ENCODE measurements at regions not wholly inside any gene's neighbourhood (a gene's known extent, or its start where the extent isn't known, plus 50 kb on each side); places are given as distances from the start of the nearest gene placed in this dataset.

DNA sequence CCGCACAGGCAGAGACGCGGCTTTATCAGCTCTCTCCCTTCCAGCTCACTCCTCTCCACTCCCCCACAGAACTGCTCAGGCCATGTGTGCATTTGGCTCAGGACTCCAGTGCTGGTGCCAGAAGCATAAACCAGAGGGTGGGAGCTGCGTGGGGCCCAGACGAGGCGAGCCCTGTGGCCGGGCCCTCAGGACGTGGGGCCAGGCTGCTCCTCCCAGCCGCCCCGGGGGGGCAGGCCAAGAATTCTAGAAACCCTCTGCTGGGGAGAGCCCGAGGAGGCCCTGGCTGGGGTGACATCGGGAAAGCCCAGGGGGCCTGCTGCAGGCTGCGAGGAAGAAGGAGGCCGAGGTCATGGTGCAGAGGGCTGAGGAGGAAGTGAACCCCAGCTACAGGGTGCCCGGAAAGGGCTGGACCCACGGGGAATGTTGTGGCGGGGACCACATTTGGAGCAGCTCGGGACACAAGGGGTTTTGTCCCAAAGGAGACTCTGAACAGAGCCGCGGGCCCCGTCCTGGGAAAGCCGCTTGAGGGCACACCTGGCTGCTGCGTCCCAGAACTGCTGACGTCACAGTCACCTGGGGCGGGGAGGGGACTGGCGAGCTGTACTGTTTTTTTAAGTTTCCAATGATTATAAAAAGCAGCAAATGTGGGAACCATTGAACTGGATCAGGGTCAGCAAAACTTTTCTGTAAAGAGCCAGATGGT, 107.1 kb downstream of the BANF2 start:
- DNase-seq (ENCODE audit: low spot score in 2 of 2) (no peak), ATAC-seq (replicated peaks; ENCODE audit: extremely low read depth, poor library complexity, severe bottlenecking) (no peak)
- peaks cover 23% of the 10 kb centered on the region for H3K27me3 Mint-ChIP-seq
- H3K9me3 Mint-ChIP-seq = no peaks in the 10 kb centered on the region
- no peaks in the 10 kb centered on the region for H3K36me3 Mint-ChIP-seq (ENCODE audit: insufficient read depth)
- H3K4me3 Mint-ChIP-seq = no peak overlapping the region
- no peaks in the 10 kb centered on the region for H3K4me1 Mint-ChIP-seq
- no peak overlapping the region for H3K27ac Mint-ChIP-seq (ENCODE audit: low read depth)

DNA sequence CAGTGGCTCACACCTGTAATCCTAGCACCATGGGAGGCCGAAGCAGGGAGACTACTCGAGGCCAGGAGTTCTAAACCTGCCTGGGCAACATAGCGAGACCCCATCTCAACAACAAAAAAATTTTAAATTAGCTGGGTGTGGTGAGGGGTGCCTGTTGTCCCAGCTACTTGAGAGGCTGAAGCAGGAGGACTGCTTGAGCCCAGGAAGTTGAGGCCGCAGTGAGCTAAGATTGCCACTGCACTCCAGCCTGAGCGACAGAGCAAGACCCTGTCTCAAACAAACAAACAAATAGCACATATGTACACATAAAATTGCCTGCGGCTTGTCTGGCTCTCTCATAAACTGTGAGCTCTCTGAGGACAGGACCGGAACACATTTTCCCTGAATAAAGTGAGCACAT, 106.3 kb downstream of the BANF2 start:
- H3K4me1 Mint-ChIP-seq = no peaks in the 10 kb centered on the region
- ATAC-seq (replicated peaks; ENCODE audit: extremely low read depth, poor library complexity, severe bottlenecking) = no peak
- no peaks in the 10 kb centered on the region for H3K36me3 Mint-ChIP-seq (ENCODE audit: insufficient read depth)
- no peak overlapping the region for H3K27ac Mint-ChIP-seq (ENCODE audit: low read depth)
- DNase-seq (ENCODE audit: low spot score in 2 of 2) = no peak
- H3K27me3 Mint-ChIP-seq = peaks cover 31% of the 10 kb centered on the region
- H3K9me3 Mint-ChIP-seq = no peaks in the 10 kb centered on the region
- no peak overlapping the region for H3K4me3 Mint-ChIP-seq

DNA sequence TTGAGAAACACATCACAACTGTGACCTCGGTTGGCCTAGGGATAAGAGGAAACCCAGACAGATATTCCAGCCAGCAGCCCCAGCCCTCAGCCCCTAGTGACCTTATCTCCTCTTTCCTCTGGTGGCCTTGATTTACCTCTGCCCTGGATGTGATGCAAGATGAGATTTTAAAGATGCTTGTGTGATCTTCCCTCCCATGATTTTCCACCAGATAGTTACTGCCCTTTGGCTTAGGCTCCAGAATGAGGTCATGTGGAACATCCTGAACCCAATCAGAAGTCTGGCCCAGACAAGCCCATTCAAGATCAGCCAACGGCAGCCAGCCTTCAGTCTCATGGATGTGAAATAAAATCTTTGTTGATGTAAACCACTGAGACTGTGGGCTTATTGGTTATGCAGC, 104.0 kb downstream of the BANF2 start:
- H3K27ac Mint-ChIP-seq (ENCODE audit: low read depth) = no peak overlapping the region
- DNase-seq (ENCODE audit: low spot score in 2 of 2) = no peak
- no peak overlapping the region for H3K4me3 Mint-ChIP-seq
- no peak for ATAC-seq (replicated peaks; ENCODE audit: extremely low read depth, poor library complexity, severe bottlenecking)
- peaks cover 4% of the 10 kb centered on the region for H3K36me3 Mint-ChIP-seq (ENCODE audit: insufficient read depth)
- peaks cover 53% of the 10 kb centered on the region for H3K27me3 Mint-ChIP-seq
- H3K4me1 Mint-ChIP-seq = no peaks in the 10 kb centered on the region
- peaks cover 8% of the 10 kb centered on the region for H3K9me3 Mint-ChIP-seq

DNA sequence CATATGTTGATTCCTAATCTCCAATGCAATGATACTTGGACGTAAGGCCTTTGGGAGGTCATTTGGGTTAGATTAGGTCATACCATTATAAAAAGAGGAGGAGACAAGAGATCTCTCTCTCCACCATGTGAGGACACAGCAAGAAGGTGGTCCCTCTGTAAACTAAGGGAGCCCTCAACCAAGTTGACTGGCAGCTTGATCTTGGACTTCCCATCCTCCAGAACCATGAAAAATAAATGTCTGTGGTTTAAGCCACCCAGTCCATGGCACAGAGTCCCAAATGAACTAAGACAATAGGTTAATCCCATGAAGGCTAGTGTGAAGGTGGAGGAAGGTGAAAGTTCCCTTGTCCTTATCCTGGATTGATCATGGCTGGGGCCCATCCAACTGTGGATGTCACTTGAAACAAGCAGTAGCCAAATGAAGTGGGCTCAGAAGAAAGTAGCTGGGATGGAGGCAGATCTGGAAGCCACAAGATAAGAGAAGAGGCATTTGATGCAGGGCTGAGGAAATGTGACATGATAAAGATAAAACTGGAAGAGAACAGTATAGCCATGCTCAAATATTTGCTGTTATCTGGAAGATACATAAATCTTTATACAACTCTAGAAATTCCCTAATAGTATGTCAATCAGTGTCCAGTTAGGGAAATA, 99.9 kb downstream of the BANF2 start:
- DNase-seq (ENCODE audit: low spot score in 2 of 2) = no peak
- Mint-ChIP-seq H3K9me3 (peaks cover 8% of the 10 kb centered on the region), H3K27ac (ENCODE audit: low read depth) (no peak overlapping the region), H3K36me3 (ENCODE audit: insufficient read depth) (peaks cover 4% of the 10 kb centered on the region), H3K4me3 (no peak overlapping the region), H3K4me1 (no peaks in the 10 kb centered on the region), H3K27me3 (peaks cover 66% of the 10 kb centered on the region)
- no peak for ATAC-seq (replicated peaks; ENCODE audit: extremely low read depth, poor library complexity, severe bottlenecking)

DNA sequence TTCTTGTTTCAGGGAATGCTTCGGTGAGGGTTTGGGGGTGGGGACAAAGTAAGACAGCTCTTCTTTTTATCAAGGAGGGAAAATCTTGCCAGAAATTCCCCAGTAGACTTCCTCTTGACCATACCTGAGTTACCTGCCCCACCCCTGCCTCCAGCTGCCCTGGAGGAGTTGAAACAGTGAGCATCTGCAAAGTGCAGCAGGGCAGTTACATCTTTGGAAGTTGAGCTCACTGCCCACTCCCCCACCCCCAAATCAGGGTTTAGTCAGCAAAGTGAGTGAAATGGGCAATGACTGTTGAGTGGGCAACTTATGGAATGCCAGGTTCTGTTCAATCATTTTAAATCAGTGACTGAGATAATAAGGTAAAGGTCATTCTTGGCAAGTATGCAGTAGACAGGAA, 98.8 kb downstream of the BANF2 start:
- DNase-seq (ENCODE audit: low spot score in 2 of 2) (no peak), ATAC-seq (replicated peaks; ENCODE audit: extremely low read depth, poor library complexity, severe bottlenecking) (no peak)
- Mint-ChIP-seq H3K9me3 (peaks cover 8% of the 10 kb centered on the region), H3K4me1 (no peaks in the 10 kb centered on the region), H3K27ac (ENCODE audit: low read depth) (no peak overlapping the region), H3K4me3 (no peak overlapping the region), H3K36me3 (ENCODE audit: insufficient read depth) (peaks cover 4% of the 10 kb centered on the region), H3K27me3 (peaks cover 56% of the 10 kb centered on the region)

DNA sequence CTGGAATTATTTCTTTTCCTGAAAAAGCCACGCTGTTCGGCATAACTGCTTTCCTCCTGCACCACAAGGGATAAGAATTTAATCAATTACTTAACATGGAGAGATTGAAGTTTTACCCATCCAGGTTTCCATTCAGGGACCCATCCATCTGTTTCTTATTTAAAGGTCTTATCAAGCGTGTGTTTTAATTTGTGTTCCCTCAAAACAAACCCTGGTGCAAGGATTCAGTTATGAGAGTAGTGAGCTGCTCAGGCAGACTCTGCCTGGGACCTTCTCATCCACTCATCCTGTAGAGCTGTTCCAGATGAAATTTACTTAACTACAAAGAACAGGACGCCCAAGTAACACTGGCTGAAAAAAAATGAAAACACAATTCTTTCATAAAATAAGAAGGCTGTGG, 97.8 kb downstream of the BANF2 start:
- H3K4me3 Mint-ChIP-seq = no peak overlapping the region
- no peak for DNase-seq (ENCODE audit: low spot score in 2 of 2)
- no peaks in the 10 kb centered on the region for H3K4me1 Mint-ChIP-seq
- peaks cover 64% of the 10 kb centered on the region for H3K27me3 Mint-ChIP-seq
- no peak for ATAC-seq (replicated peaks; ENCODE audit: extremely low read depth, poor library complexity, severe bottlenecking)
- H3K36me3 Mint-ChIP-seq (ENCODE audit: insufficient read depth) = peaks cover 4% of the 10 kb centered on the region
- H3K27ac Mint-ChIP-seq (ENCODE audit: low read depth) = no peak overlapping the region
- peaks cover 8% of the 10 kb centered on the region for H3K9me3 Mint-ChIP-seq

DNA sequence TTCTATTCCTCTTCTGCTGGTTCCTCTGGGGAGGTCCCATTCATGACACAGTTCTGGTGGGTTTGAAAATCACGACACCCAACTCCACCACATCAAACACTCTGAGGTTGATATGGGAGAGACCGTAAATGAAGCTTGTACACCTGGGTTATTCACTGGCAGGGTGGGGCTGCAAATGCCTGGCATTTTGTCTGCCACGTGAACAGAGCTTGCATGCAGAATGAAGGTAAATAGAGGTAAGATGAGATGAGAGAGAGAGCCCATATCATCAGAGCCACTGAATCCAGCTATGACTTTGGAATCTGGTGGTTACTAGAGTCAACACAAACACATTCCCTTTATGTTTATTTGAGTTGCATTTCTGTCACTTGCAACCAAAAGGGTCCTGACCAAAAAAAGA, 97.4 kb downstream of the BANF2 start:
- DNase-seq (ENCODE audit: low spot score in 2 of 2) (no peak), ATAC-seq (replicated peaks; ENCODE audit: extremely low read depth, poor library complexity, severe bottlenecking) (no peak)
- peaks cover 68% of the 10 kb centered on the region for H3K27me3 Mint-ChIP-seq
- no peaks in the 10 kb centered on the region for H3K4me1 Mint-ChIP-seq
- no peak overlapping the region for H3K4me3 Mint-ChIP-seq
- H3K27ac Mint-ChIP-seq (ENCODE audit: low read depth) = no peak overlapping the region
- H3K9me3 Mint-ChIP-seq = peaks cover 8% of the 10 kb centered on the region
- H3K36me3 Mint-ChIP-seq (ENCODE audit: insufficient read depth) = peaks cover 4% of the 10 kb centered on the region

DNA sequence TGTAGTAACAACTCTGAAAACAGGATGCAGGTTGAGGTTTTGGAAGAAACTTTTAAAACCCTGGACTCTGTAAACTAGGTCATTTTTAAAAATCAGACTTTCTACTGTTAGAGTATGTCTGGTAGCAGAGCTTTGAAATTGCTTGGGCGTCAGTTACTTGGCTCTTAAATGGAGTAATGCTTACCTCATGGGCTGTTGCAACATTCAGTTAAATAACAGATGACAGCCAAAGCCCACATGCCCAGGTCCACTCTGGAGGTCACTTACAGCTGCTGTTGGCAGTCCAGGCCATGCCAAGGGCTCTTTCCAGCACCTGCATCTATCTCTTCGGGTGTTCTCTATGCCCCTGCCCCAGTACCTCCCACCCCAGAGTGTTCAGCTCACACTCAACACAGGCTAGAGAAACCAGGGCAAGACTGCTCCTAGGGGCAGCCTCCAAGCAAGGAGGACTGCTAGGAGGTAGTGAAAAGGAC, 96.4 kb downstream of the BANF2 start:
- Mint-ChIP-seq H3K27me3 (peaks cover 68% of the 10 kb centered on the region), H3K27ac (ENCODE audit: low read depth) (peak overlapping the region; percentile 42), H3K4me1 (no peaks in the 10 kb centered on the region), H3K36me3 (ENCODE audit: insufficient read depth) (peaks cover 4% of the 10 kb centered on the region), H3K9me3 (peaks cover 8% of the 10 kb centered on the region), H3K4me3 (no peak overlapping the region)
- DNase-seq (ENCODE audit: low spot score in 2 of 2) (no peak), ATAC-seq (replicated peaks; ENCODE audit: extremely low read depth, poor library complexity, severe bottlenecking) (no peak)

DNA sequence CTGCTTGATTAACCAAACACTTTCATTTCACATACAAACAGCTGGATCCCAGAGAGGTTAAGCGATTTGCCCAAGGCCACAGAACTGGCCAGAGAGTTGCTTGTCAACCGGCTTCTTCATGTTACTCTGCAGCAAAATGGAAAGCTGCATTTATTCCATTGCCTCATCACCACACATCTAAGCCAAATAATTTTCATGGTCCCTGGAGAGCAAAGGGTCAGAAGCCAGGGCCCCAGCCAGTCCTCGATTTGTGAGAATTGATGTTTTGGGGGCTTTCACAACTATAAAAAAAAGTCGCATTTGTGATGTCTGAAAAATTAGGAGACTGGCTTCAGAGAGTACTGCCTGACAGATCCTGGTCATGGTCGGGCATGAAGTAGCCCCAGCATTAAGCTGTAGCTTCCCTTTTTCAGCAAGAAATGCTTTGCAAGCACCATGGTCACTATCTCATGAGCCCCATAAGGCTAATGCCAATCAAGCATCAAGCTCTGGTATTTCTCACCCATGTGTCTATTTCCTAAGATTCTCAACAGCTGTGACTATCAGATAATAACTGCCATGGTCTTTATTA, 95.8 kb downstream of the BANF2 start:
- Mint-ChIP-seq H3K9me3 (peaks cover 8% of the 10 kb centered on the region), H3K27ac (ENCODE audit: low read depth) (no peak overlapping the region), H3K4me1 (no peaks in the 10 kb centered on the region), H3K36me3 (ENCODE audit: insufficient read depth) (peaks cover 4% of the 10 kb centered on the region), H3K27me3 (peaks cover 66% of the 10 kb centered on the region), H3K4me3 (no peak overlapping the region)
- no peak for ATAC-seq (replicated peaks; ENCODE audit: extremely low read depth, poor library complexity, severe bottlenecking)
- no peak for DNase-seq (ENCODE audit: low spot score in 2 of 2)

DNA sequence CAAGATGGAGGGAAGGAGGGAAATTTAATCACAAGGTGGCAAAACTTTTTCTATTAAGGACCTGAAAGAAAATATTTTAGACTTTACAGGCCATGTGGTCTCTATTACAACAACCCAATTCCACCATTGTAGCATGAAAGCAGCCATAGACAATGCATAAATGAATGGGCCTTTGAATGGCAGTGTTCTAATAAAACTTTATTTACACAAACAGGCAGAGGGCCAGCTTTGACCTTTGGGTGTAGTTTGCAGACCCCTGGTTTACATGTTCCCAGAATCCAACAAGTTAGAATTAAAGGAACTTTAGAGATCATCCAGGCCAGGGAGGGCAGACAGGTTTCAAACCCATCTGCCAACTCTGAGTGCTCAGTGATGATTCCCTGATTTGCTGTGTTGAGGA, 95.2 kb downstream of the BANF2 start:
- DNase-seq (ENCODE audit: low spot score in 2 of 2) = no peak
- ATAC-seq (replicated peaks; ENCODE audit: extremely low read depth, poor library complexity, severe bottlenecking) = no peak
- no peak overlapping the region for H3K4me3 Mint-ChIP-seq
- peaks cover 2% of the 10 kb centered on the region for H3K36me3 Mint-ChIP-seq (ENCODE audit: insufficient read depth)
- H3K27me3 Mint-ChIP-seq = peaks cover 67% of the 10 kb centered on the region
- peaks cover 8% of the 10 kb centered on the region for H3K9me3 Mint-ChIP-seq
- no peak overlapping the region for H3K27ac Mint-ChIP-seq (ENCODE audit: low read depth)
- no peaks in the 10 kb centered on the region for H3K4me1 Mint-ChIP-seq

DNA sequence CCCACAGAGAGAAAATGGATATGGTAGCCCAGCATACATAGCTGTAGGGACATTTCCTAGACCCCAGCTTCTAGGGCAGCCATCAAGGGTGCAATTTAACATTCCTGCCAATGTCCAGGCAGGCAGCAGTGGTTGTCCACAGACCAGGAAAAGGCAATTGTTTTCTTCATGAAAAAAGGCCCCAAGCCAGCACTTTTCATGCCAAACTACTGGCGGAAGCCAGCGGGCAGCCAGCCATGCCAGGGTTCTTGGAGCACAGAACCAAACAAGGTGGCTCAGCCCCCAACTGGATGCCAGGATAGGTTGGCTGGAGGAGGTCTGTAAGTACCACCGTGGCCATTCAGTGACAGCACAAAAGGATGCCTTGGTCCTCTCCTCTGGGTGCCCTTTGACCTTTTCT, 94.6 kb downstream of the BANF2 start:
- ATAC-seq (replicated peaks; ENCODE audit: extremely low read depth, poor library complexity, severe bottlenecking) (no peak), DNase-seq (ENCODE audit: low spot score in 2 of 2) (no peak)
- no peaks in the 10 kb centered on the region for H3K36me3 Mint-ChIP-seq (ENCODE audit: insufficient read depth)
- no peak overlapping the region for H3K27ac Mint-ChIP-seq (ENCODE audit: low read depth)
- no peak overlapping the region for H3K4me3 Mint-ChIP-seq
- no peaks in the 10 kb centered on the region for H3K4me1 Mint-ChIP-seq
- peaks cover 67% of the 10 kb centered on the region for H3K27me3 Mint-ChIP-seq
- H3K9me3 Mint-ChIP-seq = peaks cover 2% of the 10 kb centered on the region

DNA sequence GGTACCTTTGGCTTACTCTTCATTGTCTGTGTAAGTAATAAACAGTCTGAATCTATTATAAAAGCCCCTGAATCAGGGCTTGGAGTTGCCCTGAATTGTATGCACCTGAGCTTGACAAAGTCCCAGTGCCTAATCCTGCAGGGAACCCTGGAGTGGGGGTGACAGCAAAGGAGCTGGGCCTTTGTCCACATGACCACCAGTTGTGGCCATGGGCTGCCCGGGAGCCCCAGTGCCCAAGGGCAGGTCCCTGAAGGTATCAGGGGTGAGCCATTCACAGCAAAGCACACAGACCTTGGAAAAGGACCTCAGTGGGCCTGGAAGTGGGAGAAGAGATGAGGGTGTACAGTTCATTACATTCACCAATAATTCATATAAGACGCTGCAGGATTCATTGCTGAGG, 94.2 kb downstream of the BANF2 start:
- no peaks in the 10 kb centered on the region for H3K9me3 Mint-ChIP-seq
- DNase-seq (ENCODE audit: low spot score in 2 of 2) = no peak
- no peak overlapping the region for H3K4me3 Mint-ChIP-seq
- peaks cover 67% of the 10 kb centered on the region for H3K27me3 Mint-ChIP-seq
- no peaks in the 10 kb centered on the region for H3K36me3 Mint-ChIP-seq (ENCODE audit: insufficient read depth)
- no peak for ATAC-seq (replicated peaks; ENCODE audit: extremely low read depth, poor library complexity, severe bottlenecking)
- no peak overlapping the region for H3K27ac Mint-ChIP-seq (ENCODE audit: low read depth)
- no peaks in the 10 kb centered on the region for H3K4me1 Mint-ChIP-seq

DNA sequence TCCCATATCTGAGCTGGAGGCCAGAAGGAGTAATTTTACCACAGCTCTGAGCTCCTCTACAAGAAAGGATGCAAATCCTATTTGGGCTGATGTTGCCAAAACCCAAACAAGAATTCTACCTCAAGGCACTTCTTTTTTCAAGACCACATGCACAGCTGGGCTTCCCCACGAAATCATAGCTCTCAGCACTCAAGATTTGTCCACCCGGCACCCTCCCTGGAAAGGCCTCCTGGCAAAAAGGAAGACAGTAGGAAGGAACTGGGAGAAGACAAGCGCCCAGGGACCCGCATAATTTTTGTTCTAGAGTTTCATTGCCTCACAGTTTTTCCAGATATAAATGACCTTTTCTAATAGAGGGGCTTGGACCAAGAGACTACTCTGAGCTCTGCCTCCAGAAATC, 90.5 kb downstream of the BANF2 start:
- H3K4me1 Mint-ChIP-seq = no peaks in the 10 kb centered on the region
- H3K9me3 Mint-ChIP-seq = no peaks in the 10 kb centered on the region
- no peak overlapping the region for H3K4me3 Mint-ChIP-seq
- ATAC-seq (replicated peaks; ENCODE audit: extremely low read depth, poor library complexity, severe bottlenecking) (no peak), DNase-seq (ENCODE audit: low spot score in 2 of 2) (no peak)
- H3K27ac Mint-ChIP-seq (ENCODE audit: low read depth) = no peak overlapping the region
- H3K36me3 Mint-ChIP-seq (ENCODE audit: insufficient read depth) = no peaks in the 10 kb centered on the region
- H3K27me3 Mint-ChIP-seq = peaks cover 43% of the 10 kb centered on the region
